Superior temporal gyrus (tissue), 1 donor: ENCODE measurements at regions not wholly inside any gene's neighbourhood (a gene's known extent, or its start where the extent isn't known, plus 50 kb on each side); places are given as distances from the start of the nearest gene placed in this dataset.

Source experiments
- DNase-seq: peaks from one replicate; pipeline ENCODE4 v3.0.0-alpha.2; 2016; ENCODE audit errors: extremely low spot score

DNA sequence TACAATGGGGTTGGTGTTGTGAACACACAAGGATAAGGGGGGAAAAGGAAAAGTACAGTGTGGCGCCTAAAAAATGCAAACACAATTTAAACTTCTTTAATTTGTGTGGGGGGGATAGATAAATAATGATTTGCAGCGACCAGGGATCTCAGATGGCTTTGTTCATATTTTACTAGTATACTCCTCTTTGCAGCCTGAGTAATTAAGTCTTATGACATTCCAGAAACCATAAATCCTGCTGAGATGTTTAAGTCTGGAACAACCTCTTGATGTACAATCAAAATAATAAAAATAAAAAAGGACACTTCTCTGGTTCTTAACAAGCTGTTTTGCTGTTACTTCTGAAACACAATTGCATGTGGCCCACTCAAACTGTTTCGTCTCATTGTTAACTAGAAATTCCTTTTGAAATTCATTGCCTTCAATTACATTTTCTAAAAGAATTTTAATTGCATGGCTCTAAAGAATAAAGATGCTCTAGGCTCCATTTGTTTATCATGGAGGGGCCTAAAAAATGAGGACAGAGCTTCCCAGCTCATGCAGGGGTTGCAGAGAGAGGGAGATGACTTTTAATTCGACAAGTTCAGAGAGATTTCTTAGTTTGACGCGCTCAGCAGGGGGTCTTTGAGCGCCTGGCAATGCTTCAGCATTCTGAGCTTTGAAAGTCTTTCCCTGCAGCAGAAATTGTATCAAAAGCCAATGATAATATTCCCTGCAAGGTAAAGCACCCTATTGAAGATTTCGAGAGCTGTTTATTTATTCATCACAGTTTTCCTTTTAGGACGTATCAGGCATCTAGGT is 892.4 kb upstream of the TENM3 start:
- DNase-seq, result no peak

DNA sequence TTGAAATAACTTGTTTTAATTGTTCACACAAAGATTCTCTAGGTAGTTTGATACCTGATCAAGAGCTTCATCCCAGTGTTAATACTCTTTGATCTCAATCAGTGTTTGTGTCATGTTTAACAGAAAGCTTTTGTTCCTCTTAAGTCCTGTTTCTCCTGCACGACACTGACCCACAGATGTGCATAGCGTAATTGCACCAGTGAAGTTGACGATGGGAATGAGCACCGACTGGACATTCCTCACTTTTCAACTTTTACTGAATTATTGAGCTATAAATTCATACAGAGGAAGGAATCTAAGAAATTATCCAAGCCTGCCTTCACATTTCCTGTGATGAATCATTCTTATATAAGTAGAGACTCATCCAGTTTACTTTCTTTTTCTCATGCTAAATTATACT is 878.7 kb upstream of the TENM3 start:
- DNase-seq, result no peak

DNA sequence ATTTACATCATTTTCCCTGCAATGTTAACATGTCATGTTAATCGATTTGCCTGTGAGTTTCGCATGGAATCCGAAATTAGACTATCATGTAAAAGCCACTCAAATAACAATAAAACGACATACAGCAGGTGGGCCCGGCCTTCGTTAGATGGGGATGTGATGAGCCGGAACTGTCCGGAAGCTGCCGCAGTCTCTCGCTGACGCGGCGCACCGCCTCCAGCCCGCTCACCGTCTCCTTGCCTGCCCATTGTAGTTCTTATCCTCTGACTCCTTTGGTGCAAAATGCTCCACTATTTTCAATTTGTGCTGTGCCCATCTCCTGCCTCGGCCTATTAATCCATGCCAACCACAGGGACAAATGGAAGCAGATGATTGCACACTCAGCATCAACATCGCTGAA is 877.5 kb upstream of the TENM3 start:
- DNase-seq, result no peak

DNA sequence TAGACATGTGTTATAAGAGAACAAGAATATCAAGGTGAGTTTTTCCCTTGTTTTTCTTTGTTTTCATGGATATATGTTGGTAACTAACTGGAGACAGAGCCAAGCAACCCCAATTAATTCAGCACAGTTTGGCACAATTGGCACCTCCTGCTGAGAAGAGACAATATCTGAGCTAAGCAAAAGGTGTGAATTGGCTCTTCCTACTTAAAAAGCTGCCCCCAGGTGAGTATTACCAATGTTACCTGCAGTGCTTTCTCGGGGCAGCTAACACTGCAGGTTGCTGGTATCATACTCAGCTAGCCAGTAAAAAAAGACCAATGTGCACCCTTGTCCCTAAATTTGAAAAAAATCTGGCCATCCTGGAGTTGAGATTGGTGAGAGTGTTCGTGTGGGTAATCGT is 871.2 kb upstream of the TENM3 start:
- DNase-seq, result no peak

DNA sequence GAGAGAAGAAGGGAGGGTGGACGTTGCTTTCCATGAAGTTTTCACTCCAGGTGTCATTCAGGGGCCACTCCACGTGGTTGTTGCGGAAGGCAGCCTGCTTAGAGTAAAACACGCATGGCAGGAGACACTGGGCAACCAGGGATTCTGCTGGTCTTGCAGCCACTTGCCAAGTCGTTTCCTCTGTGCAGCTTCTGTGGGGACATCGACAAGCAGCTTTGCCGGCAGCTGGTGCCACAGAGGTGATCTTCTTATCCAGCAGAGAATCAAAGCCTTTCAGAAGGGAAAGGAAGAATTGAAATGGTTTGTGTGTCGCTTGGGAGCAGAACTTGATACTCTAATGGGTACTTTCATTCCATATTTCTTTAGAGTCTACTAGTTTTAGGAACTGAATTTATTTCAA is 867.1 kb upstream of the TENM3 start:
- no peak for DNase-seq

DNA sequence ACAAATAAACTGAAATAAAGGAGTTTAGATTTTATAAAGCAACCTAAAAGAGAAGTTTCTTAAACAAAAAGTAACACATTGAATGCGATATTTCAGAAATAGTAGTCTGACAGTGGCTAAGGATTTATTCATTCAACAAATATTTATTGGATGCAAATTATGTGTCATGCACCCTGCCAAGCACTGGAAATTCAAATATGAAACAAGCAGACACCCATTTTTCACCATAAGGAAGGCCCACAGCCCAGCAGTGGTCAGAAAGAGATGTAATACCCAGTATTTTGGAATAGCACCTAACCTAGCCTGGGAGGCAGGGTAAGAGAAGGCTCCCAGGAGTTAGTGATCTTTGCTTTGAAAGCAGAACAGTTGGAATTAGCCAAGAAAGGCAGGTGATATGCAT is 855.1 kb upstream of the TENM3 start:
- no peak for DNase-seq

DNA sequence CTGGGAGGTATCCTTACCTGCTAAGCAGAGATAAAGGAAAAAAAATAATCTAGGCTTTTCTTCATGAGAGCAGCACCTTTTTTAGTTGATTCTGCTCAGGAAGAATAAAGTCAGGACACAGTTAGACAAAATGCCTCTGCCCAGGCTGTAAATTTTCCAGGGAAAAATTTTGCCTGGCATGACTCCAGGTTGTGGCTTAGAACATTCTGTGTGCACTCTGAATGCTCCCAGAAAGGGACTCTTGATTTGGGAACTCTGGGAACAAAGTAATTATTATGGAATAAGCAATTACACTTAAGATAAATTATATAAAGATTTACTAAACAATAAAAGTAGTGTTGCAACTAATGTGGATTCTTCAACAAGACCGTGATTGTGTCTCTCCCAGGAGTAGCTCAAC is 826.2 kb upstream of the TENM3 start:
- DNase-seq, result no peak

DNA sequence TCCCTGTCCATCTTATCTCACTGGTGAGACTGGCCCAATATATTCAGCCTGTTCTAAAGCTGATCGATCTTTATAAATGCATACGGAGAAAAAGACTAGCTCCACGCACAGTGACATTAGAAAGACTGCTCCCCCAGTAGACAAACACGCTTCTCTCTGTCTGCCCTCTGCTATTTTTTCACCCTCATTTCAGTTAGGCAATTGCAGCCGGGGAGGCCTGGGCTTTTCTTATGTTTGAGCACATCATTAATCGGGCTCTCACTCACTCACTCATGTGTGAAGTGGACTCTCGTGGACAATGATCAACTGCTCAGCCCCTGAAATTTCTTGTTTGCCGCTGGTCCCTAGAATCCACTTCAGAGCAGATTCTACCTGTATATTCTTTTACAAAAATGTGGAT is 824.7 kb upstream of the TENM3 start:
- no peak for DNase-seq

DNA sequence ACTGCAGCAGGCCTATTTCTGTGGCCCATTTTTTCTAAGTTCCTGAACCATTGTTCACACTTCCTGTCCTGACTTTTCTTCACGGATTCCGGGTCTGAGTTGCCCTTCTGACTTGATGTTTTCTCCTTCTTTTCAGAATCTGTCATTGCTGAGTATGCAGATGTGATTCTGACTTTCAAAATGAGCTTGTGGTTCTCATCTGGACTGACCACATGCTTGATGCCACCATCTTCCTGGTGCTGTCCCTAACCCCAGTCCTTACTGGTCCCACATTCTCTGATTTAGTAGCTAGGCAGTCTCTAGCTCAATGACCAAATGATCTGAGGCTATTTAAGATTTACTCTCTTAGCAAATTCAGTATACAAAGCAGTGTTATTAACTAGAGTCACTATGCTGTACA is 822.3 kb upstream of the TENM3 start:
- DNase-seq, result no peak

DNA sequence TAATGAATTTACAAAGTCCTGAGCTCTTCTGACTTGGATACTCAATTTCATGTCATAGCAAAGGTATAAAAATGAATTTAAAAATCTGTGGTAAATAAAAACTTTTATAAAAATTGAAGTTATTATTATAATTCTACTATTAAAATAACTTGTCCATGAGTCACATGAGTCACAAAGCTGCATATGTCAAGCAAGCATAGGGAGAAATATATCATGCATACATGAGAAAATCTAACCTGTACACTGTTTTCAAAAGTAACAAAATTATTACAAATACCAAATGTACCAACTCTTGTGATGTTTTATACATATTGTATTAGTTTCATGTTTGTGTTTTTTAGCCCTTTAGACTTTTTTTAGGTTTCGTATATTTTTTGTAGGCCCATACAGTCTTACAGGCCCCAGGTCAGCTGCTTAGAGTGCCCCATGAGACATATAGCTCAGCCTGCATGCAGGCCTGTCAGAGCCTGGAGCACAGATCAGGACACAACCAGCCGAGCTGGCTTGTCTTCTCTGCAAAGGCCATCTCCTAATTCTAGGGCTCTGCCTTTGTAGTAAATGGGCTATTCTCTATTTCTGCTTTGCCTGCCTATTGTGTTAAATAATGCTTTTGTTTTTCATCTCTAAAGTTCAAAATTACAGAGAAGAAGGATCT is 818.7 kb upstream of the TENM3 start:
- DNase-seq, result no peak

DNA sequence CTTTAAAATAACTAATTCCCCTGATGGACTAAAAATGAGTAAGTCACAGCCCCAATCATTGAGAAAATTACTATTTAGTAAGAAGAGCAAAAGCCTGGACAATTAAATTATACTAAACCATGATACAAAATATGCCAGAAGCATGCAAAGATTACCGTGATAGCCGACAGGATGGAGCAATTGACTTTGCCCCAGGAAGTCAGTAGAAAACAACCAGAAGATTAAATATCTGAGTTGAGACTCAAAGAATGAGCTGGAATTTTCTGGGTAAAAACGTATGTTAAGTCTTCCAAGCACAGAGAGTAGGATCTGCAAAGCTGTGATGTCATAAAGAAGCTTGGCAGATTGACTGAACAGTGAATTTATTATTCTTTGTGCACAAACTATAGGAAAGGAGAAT is 816.1 kb upstream of the TENM3 start:
- no peak for DNase-seq

DNA sequence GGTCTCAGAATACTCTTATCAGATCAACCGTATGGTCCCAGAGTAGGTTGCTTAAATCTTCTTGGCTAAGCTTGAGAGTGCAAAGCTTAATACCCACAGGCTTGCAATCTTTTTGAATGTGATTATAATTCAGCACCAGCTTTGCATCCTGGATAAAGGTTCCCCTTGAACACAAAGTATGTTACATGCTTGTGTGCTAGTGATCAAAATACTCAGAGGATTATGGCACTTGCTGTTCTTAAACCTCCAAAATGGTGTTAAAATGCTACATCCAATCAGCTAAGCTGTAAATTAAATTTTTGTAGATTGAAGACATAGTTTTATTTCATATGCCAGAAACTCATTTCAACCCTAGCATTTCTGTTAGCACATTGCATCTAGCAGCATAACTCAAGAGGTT is 812.2 kb upstream of the TENM3 start:
- no peak for DNase-seq

DNA sequence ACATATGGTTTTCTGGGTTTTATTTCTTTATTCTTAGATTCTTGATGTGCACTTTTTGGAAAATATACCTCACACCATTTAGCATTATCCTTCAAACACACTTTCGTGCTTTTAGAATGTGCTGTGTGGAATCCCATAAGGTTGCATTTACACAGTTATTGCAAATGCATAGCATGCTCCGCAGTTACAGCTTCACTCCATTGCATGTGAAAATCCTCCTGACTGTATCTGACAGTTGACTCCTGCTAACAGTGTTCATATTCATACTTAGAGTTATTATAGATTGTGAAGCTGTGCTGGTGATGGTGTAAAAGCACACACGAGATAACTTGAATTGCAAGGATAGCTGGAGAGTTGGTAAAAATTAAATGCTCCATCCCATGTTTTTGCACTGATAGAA is 811.5 kb upstream of the TENM3 start:
- no peak for DNase-seq

DNA sequence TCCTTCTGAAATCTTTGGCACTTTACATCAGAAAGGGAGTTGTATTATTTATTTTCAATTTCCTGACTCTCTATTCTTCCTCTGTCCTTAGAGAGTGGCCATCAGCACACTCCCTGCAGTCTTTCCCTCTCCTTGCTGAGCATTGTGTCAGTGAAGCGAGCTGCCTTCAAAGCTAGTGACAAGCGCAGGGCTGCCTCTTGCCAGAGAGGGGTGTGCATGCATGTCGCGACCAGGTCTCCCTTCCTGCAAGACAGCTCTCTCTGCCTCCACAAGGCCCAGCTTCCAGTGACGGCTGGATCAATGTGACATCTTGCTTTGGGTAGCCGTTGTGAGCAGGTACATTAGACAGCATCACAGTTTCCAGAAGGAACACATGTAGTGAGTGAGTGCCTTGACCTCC is 810.9 kb upstream of the TENM3 start:
- DNase-seq, result no peak

DNA sequence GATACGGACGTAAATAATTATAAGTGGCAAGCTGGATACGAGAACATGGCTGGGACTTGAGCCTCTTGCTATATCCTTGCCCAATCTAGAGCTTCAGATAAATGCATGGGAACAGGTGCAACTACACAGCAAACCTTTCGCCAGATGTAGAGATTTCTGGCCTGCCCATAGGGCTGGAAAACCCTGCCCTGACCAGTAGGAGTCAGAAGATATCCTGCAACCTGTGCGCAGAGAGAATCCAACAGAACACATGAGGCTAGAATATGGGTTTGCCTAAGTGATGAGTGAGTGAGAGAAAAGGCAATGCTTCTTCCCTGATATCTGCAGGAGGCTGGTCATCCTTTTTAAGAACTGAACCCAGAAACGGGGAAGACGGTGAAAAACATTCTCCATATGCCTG is 805.3 kb upstream of the TENM3 start:
- DNase-seq, result no peak

DNA sequence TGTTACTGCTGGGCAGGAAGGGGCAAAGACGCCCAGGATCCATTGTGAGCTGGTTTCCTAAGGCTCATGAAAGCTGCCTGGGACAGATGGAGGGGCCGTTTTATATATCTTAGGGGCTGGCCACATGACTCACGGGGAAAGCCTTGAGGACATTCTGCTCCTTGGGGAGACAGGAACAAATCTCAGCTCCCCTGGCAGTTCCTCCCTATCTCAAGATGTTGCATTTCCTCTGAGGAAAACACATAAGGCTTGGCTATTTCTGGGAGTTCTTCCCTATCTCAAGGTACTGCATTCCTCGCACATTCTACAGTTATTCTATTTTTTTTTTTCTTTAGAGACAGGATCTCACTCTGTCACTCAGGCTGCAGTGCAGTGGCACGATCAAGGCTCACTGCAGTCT is 804.6 kb upstream of the TENM3 start:
- DNase-seq, result no peak

DNA sequence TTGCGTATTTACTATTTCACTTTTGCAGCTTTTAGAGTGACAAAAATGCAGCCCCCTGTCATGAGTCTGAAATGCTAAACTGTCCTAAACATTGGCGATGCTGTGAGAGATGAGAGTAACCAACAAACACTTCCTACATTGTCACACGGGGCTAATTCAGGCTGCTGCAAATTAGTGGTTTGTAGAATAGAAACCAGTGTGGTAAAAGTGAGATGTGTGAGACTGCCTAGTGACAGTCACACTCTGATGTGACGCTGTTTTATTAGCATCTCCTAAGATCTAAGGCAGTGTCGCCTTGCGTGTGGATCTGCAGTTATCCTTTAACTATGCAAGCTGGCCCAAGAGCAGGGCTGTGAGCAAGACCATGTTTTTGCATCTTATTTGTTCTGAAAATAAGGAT is 800.2 kb upstream of the TENM3 start:
- DNase-seq, result no peak

DNA sequence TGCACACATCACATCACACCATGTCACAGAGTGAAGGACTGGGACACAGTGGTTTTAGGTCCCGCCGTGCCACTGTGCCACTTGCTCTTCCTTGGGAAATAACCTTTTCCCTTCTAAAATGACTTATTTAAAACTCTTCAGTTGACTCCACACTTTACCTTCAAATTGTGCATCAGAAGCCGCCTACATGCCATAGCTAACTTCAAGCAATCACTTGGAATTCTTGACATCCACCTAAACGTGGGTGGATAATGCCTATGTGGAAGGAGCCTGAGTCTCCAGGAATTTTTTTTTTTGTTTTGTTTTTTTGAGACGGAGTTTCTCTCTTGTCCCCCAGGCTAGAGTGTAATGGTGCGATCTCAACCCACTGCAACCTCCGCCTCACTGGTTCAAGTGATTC is 777.4 kb upstream of the TENM3 start:
- DNase-seq, result no peak

DNA sequence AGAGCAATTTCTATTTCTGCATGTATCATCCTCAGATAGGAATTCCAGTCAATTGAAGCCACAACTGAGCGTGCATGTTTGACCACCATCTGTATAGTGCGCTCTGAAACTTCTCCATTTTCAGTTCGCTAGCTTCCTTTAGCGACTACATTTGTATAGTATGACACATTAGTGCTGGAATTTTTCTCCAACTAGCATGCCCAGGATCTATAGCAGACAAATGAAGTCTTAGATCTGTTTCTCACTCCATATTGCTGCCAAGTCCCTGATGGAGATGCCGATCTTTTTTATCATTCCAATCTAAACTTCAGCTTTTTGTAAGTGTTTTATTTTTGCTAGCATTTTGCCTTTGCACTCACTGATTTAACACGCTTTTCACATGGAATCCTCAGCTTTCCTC is 774.8 kb upstream of the TENM3 start:
- no peak for DNase-seq

DNA sequence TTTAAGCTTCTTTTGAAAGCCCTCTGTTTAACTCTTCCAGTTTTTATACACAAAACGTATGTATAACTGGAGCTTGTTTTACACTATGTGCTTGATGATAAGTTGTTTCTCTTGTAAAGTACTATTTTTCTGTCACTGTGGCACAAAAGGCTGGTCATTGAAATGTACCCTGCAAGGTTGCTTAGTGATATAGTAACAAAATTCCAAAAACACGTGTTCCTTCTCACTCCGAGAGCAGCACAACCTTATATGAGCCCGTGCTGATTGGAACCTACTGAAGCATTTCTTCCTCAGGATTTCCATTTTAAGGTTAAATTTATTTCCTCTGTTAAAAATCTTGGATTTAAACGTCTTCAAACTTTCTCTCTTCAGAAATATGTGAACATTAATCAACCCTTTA is 772.9 kb upstream of the TENM3 start:
- DNase-seq, result no peak

DNA sequence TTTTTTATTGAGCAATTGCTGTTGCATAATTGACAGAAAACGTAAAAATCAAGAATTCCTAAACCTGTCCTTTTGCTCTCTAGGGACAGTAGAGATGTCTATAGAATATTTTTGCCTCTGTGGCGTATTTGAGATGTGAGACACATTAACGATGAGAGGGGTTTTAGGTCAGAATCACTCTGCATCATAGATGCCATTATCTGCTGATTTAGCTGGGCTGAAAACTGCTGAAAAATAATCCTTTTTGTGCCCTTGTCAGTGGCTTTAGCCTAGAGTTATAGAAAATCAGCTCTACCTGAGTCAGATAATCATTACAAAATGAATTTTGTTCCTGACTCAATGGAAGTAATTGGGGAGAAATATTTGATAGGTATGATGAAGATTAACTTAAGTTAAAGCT is 767.8 kb upstream of the TENM3 start:
- DNase-seq, result no peak

DNA sequence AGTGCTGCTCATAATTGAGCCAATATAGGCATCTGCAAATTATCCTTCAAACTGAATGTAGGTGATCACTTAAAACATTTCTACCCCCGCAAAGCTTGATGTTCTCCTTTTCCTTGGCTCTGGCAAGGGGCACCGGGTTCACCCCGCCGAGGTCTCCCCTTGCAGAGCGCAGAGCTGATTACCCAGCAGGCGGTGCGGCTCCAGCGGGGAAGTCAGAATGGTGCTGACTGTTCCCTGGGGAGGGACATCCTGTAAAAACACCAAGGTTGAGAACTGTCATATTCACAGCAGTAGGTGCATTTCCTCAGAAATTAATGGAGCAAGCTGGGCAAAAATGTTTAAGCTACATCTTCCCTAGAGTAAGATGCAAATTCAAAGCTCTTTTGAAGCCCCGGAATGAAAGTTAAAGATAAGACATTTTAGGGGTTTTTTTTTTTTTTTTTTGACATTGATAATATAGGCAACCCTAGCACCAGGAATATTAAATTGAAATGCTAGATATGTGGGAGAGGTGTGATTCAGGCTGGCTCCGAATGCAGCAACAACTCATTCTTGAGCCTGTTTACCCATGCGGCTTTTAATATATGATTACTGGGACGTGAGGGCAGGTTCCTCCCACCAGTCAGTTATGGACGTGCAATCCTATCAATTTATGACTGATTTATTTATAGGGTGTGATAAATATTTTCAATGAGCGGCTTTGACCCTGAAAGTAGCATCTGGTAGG is 767.3 kb upstream of the TENM3 start:
- DNase-seq, result no peak

DNA sequence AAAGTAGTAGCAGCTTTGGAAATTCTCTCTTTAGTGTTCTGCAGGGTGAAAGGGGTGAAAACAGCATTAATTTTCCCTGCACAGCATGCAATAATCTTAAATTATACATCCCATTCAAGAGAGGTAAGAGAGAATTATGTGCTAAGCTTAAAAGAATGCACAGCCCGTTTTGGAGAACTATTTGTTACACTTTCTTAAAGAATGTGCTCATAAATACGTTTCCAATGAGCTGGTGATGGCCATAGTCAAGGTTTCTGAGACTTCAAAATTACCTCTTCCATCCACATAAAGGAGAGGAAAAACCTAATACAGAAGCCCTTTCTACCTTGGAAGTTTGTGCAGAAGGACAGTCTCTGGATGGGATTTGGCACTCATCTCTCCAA is 766.7 kb upstream of the TENM3 start:
- DNase-seq, result no peak
